Parathyroid adenoma (tissue), 2 donors: ENCODE measurements at regions not wholly inside any gene's neighbourhood (a gene's known extent, or its start where the extent isn't known, plus 50 kb on each side); places are given as distances from the start of the nearest gene placed in this dataset.
A peak's percentile ranks its signal among the peaks of the same experiment; 100 is the strongest.

Experiments used
- H2AFZ ChIP-seq: fragments of 300-600 bp; sonication (generic); one replicate; pipeline ENCODE4 v1.7.0; 2017; ENCODE audit warnings: antibody characterized with exemption, mild to moderate bottlenecking
- H3K27ac ChIP-seq: fragments of 300-600 bp; sonication (generic); one replicate; pipeline ENCODE4 v1.7.0; 2017
- H3K27me3 ChIP-seq: fragments of 300-600 bp; sonication (generic); one replicate; pipeline ENCODE4 v1.7.0; 2017; ENCODE audit warnings: low read length; ENCODE audit not compliant: control insufficient read depth, insufficient read depth
- H3K36me3 ChIP-seq: fragments of 300-600 bp; sonication (generic); one replicate; pipeline ENCODE4 v1.7.0; 2017; ENCODE audit warnings: low read length; ENCODE audit not compliant: control insufficient read depth, insufficient read depth
- H3K4me1 ChIP-seq: fragments of 300-600 bp; sonication (generic); one replicate; pipeline ENCODE4 v1.7.0; 2017; ENCODE audit warnings: control low read depth
- H3K4me2 ChIP-seq: fragments of 300-600 bp; sonication (generic); one replicate; pipeline ENCODE4 v1.7.0; 2017; ENCODE audit warnings: low read length
- H3K4me3 ChIP-seq: fragments of 300-600 bp; sonication (generic); one replicate; pipeline ENCODE4 v1.7.0; 2017; ENCODE audit warnings: low read depth, low read length
- H3K79me2 ChIP-seq: fragments of 300-600 bp; sonication (generic); one replicate; pipeline ENCODE4 v1.7.0; 2017; ENCODE audit warnings: control low read depth
- H3K9ac ChIP-seq: fragments of 300-600 bp; sonication (generic); one replicate; pipeline ENCODE4 v1.7.0; 2017; ENCODE audit warnings: mild to moderate bottlenecking
- H3K9me3 ChIP-seq: fragments of 300-600 bp; sonication (generic); one replicate; pipeline ENCODE4 v1.7.0; 2017; ENCODE audit warnings: low read length; ENCODE audit not compliant: control insufficient read depth
- TF ChIP-seq, protein P1 (sequence below): fragments of 300-600 bp; sonication (generic); IDR thresholded peaks from one replicate; pipeline ENCODE4 v1.7.0; 2017; ENCODE audit warnings: antibody characterized with exemption, mild to moderate bottlenecking
- donor health status: primary hyperparathyroidism.

DNA sequence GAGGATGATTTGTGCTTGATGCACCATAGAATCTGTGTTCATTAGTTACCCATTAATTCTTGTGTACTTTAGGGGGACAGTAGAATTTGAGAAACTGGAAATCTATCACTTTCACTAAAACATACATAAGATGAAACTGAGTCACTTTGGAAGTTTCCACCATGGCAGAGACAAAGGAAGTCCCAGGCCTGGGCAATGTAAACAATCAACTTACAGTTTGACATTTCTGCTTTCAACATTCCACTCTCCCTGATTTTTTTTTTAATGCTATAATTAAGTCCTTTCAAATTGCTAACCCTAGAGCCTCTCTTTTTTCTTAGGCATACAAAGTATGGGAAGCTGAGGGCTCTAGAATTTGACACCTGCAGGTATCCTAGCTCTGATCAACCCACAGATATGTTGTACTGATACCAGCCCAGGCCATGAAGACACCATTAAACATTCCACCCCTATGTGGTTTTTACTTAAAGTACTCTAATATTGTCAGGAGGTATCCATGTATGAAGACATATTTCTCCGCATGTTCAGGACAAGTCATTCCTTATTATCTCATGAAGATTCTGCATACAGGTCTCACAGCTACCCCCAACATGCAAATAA lies 88.5 kb upstream of the GLS start:
- peaks cover 47% of the 10 kb centered on the region for H3K4me1 ChIP-seq
- no peaks in the 10 kb centered on the region for H3K79me2 ChIP-seq
- peak overlapping the region; percentile 2 for H2AFZ ChIP-seq
- TF ChIP-seq, protein P1, sequence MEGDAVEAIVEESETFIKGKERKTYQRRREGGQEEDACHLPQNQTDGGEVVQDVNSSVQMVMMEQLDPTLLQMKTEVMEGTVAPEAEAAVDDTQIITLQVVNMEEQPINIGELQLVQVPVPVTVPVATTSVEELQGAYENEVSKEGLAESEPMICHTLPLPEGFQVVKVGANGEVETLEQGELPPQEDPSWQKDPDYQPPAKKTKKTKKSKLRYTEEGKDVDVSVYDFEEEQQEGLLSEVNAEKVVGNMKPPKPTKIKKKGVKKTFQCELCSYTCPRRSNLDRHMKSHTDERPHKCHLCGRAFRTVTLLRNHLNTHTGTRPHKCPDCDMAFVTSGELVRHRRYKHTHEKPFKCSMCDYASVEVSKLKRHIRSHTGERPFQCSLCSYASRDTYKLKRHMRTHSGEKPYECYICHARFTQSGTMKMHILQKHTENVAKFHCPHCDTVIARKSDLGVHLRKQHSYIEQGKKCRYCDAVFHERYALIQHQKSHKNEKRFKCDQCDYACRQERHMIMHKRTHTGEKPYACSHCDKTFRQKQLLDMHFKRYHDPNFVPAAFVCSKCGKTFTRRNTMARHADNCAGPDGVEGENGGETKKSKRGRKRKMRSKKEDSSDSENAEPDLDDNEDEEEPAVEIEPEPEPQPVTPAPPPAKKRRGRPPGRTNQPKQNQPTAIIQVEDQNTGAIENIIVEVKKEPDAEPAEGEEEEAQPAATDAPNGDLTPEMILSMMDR: no peak
- no peaks in the 10 kb centered on the region for H3K36me3 ChIP-seq
- H3K4me2 ChIP-seq: peak overlapping the region; percentile 46
- no peak overlapping the region for H3K9ac ChIP-seq
- H3K27me3 ChIP-seq: no peaks in the 10 kb centered on the region
- H3K4me3 ChIP-seq: peak overlapping the region; percentile 13
- no peaks in the 10 kb centered on the region for H3K9me3 ChIP-seq
- peak overlapping the region; percentile 74 for H3K27ac ChIP-seq

DNA sequence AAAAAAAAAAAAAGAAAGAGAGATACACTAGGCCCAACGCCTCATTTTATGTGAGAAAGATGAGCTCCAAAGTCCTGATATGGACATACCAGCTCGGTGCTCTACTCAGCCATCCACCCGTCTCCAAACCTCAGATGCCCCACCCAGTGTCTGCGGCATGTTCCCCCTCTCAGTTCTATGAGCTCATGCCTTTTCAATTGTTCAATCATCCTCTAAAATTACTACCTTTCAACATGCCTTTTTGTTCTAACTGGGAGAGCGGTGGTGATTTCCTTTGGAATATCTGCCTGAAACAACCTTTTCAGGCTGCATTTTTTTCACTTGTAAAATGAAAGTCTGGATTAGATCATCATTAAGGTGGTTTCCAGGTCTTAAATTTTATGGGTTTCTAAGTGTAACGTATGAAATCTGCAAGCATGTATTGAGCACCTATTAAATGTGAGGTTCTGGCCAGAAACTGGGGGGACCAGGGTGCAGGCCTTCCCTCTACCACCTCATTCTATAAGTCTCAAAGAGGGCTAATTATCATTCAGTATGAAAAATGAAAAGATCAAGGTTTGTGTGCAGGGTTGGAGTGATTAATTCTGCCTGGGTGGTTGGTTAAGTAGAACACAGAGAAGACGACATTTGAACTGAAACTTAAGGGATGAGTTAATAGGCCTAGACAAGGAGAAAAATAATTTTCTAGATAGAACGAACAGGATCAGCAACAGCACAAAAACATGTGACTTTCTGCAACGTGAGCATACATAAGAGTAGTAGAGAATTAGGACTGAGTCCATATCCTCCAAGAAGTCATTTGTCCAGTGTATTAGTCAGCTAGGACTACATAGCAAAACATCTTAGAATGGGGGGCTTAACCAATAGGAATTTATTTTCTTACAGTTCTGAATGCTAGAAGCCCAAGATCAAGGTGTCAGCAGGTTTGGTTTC lies 87.4 kb upstream of the GLS start:
- H3K79me2 ChIP-seq: no peaks in the 10 kb centered on the region
- H3K4me1 ChIP-seq: peaks cover 46% of the 10 kb centered on the region
- no peaks in the 10 kb centered on the region for H3K27me3 ChIP-seq
- no peak overlapping the region for H3K9ac ChIP-seq
- no peaks in the 10 kb centered on the region for H3K9me3 ChIP-seq
- no peaks in the 10 kb centered on the region for H3K36me3 ChIP-seq
- TF ChIP-seq, protein P1: no peak
- peak overlapping the region; percentile 22 for H2AFZ ChIP-seq
- no peak overlapping the region for H3K4me3 ChIP-seq
- peak overlapping the region; percentile 74 for H3K27ac ChIP-seq
- no peak overlapping the region for H3K4me2 ChIP-seq

DNA sequence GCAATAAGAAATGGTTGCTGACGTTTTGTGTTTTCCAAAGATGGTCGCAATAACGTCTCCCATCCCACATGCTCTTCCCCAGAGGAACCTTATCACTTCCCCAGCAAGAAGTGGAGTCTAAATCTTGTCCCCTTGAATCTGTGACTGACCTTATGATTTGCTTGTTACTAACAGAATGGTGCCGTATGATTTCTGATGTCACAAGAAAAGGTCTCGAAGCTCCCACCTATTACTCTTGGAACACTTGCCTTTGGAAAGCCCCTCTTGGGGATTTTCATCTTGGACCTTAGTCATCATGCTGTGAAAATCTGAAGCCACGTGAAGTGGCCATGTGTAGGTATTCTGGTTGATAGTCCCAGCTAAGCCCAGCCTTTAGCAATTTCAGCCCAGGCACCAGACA lies 86.2 kb upstream of the GLS start:
- no peaks in the 10 kb centered on the region for H3K27me3 ChIP-seq
- peaks cover 35% of the 10 kb centered on the region for H3K4me1 ChIP-seq
- no peaks in the 10 kb centered on the region for H3K36me3 ChIP-seq
- H3K9me3 ChIP-seq: no peaks in the 10 kb centered on the region
- H3K4me3 ChIP-seq: no peak overlapping the region
- peak overlapping the region; percentile 31 for H2AFZ ChIP-seq
- H3K4me2 ChIP-seq: no peak overlapping the region
- no peak overlapping the region for H3K9ac ChIP-seq
- TF ChIP-seq, protein P1: no peak
- no peaks in the 10 kb centered on the region for H3K79me2 ChIP-seq
- no peak overlapping the region for H3K27ac ChIP-seq

DNA sequence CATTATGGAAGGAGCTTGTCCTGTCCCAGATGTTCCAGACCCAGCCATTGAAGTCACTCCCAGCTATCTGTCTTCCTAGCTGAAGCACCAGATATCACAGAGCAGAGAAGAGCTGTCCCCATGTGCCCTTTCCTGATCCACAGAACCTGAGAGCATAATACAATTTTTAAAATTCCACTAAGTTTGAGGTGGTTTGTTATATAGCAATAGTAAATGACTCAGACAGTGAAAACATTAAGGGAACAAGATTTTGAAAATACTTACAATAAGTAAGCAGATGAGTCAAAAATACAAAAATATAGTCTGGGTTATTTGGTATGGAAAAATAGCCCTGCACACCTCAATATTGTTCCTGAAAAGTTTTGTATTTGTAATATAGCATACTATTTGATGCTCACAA lies 85.8 kb upstream of the GLS start:
- H3K4me1 ChIP-seq: peaks cover 31% of the 10 kb centered on the region
- H3K27ac ChIP-seq: no peak overlapping the region
- H2AFZ ChIP-seq: peak overlapping the region; percentile 31
- no peaks in the 10 kb centered on the region for H3K9me3 ChIP-seq
- TF ChIP-seq, protein P1: no peak
- no peak overlapping the region for H3K9ac ChIP-seq
- no peaks in the 10 kb centered on the region for H3K79me2 ChIP-seq
- no peaks in the 10 kb centered on the region for H3K27me3 ChIP-seq
- H3K4me3 ChIP-seq: no peak overlapping the region
- H3K36me3 ChIP-seq: no peaks in the 10 kb centered on the region
- H3K4me2 ChIP-seq: no peak overlapping the region
